H1 (cell line): ENCODE measurements at regions not wholly inside any gene's neighbourhood (a gene's known extent, or its start where the extent isn't known, plus 50 kb on each side); places are given as distances from the start of the nearest gene placed in this dataset.

ENCODE experiments used
- CTCF ChIA-PET: fragments of 300-600 bp; sonication (Branson Sonifier 250); formaldehyde crosslinking; loops from one replicate; lab custom pipeline; 2021; ENCODE audit not compliant: partially characterized antibody; lab: Charles Lee
- POLR2A ChIA-PET: fragments of 300-600 bp; sonication (Branson Sonifier 250); formaldehyde crosslinking; loops from one replicate; lab custom pipeline; 2021; ENCODE audit warnings: inconsistent platforms; ENCODE audit not compliant: partially characterized antibody; lab: Charles Lee
- DNase-seq, 2 experiments: peaks; one replicate each; pipeline versions ENCODE4 v3.0.0 to v3.0.0-alpha.2; 2010 to 2022; ENCODE audit warnings: low spot score in 2 of 2, low read depth in 1 of 2, mixed read lengths in 1 of 2
- FAIRE-seq: peaks from 2 replicates; lab custom pipeline; 2011; peaks lifted over from hg19 to GRCh38; lab: Jason Lieb, UNC
- H2AFZ ChIP-seq: 2 replicates; pipeline ENCODE4 v1.8.1; 2012; ENCODE audit warnings: low read length, inconsistent platforms
- H2AK5ac ChIP-seq: 2 replicates; pipeline ENCODE4 v1.6.1; 2013; ENCODE audit warnings: low read depth, low read length
- H2BK120ac ChIP-seq: replicated peaks from 2 replicates; pipeline ENCODE3; 2013; ENCODE audit warnings: low read depth, low read length, inconsistent platforms
- H2BK12ac ChIP-seq: 2 replicates; pipeline ENCODE4 v1.6.1; 2013; ENCODE audit warnings: low read depth, low read length
- H2BK15ac ChIP-seq: 2 replicates; pipeline ENCODE4 v1.6.1; 2013; ENCODE audit warnings: low read length
- H2BK20ac ChIP-seq: 2 replicates; pipeline ENCODE4 v1.6.1; 2013; ENCODE audit warnings: low read length
- H2BK5ac ChIP-seq: 2 replicates; pipeline ENCODE4 v1.6.1; 2013; ENCODE audit warnings: low read depth, low read length
- H3K14ac ChIP-seq: 2 replicates; pipeline ENCODE4 v1.6.1; 2013; ENCODE audit warnings: inconsistent platforms; ENCODE audit not compliant: insufficient read length
- H3K18ac ChIP-seq: 2 replicates; pipeline ENCODE4 v1.6.1; 2013; ENCODE audit warnings: low read length; ENCODE audit errors: extremely low read depth
- H3K23ac ChIP-seq: 2 replicates; pipeline ENCODE4 v1.6.1; 2013; ENCODE audit warnings: inconsistent platforms; ENCODE audit not compliant: insufficient read length
- H3K23me2 ChIP-seq: 2 replicates; pipeline ENCODE4 v1.6.1; 2013; ENCODE audit warnings: low read depth, low read length
- H3K27ac ChIP-seq: 2 replicates; pipeline ENCODE4 v1.6.1; 2011; ENCODE audit warnings: low read depth, low read length, inconsistent platforms
- H3K27me3 ChIP-seq, 4 experiments: replicated peaks in 1 of 4; 1 replicate in 1 of 4; 2 replicates in 3 of 4; pipeline versions ENCODE4 v1.6.1 to v1.8.1; 2011 to 2013; ENCODE audit warnings: low read length in 3 of 4, mild to moderate bottlenecking in 3 of 4, inconsistent platforms in 2 of 4, mixed read lengths in 2 of 4, moderate library complexity in 1 of 4; ENCODE audit not compliant: control insufficient read depth in 3 of 4, insufficient read depth in 3 of 4; ENCODE audit errors: extremely low read depth in 1 of 4
- H3K36me3 ChIP-seq, 4 experiments: 2 replicates each; pipeline versions ENCODE4 v1.6.1 to v1.8.1; 2011 to 2013; ENCODE audit warnings: mild to moderate bottlenecking in 4 of 4, low read length in 3 of 4, moderate library complexity in 2 of 4, control low read depth in 1 of 4, inconsistent platforms in 1 of 4; ENCODE audit not compliant: insufficient read depth in 4 of 4, control insufficient read depth in 2 of 4
- H3K4ac ChIP-seq: replicated peaks from 2 replicates; pipeline ENCODE3; 2013; ENCODE audit warnings: low read length, low read depth, mixed read lengths, inconsistent platforms; ENCODE audit not compliant: insufficient read length
- H3K4me1 ChIP-seq, 4 experiments: replicated peaks in 1 of 4; 1 replicate in 1 of 4; 2 replicates in 3 of 4; pipeline versions ENCODE4 v1.6.1 to v1.8.1; 2011 to 2013; ENCODE audit warnings: low read length in 3 of 4, inconsistent platforms in 2 of 4, mixed read lengths in 1 of 4; ENCODE audit not compliant: insufficient read depth in 4 of 4, control insufficient read depth in 3 of 4
- H3K4me2 ChIP-seq, 2 experiments: 2 replicates each; pipeline versions ENCODE4 v1.6.1 to v1.8.1; 2011 to 2013; ENCODE audit warnings: low read depth in 2 of 2, low read length in 2 of 2, control low read depth in 1 of 2, inconsistent platforms in 1 of 2, mild to moderate bottlenecking in 1 of 2; ENCODE audit not compliant: insufficient read depth in 1 of 2
- H3K4me3 ChIP-seq, 4 experiments: fragments of 200-600, 300-600 bp in 1 of 4; sonication (generic), shearing (Covaris generic), sonication (Bioruptor Twin) in 1 of 4; 2 replicates each; pipeline versions ENCODE4 v1.5.1 to v1.8.1; 2011 to 2016; ENCODE audit warnings: low read length in 4 of 4, low read depth in 3 of 4, control low read depth in 2 of 4, inconsistent platforms in 2 of 4, mild to moderate bottlenecking in 2 of 4, mixed read lengths in 1 of 4, moderate library complexity in 1 of 4; ENCODE audit not compliant: insufficient read depth in 2 of 4; ENCODE audit errors: extremely low read depth in 1 of 4
- H3K56ac ChIP-seq: replicated peaks from 2 replicates; pipeline ENCODE3; 2013; ENCODE audit warnings: low read depth, mild to moderate bottlenecking, mixed read lengths, low read length, inconsistent platforms; ENCODE audit not compliant: insufficient read length
- H3K79me1 ChIP-seq: 2 replicates; pipeline ENCODE4 v1.6.1; 2013; ENCODE audit warnings: low read depth, low read length, control low read depth
- H3K79me2 ChIP-seq, 2 experiments: 2 replicates each; pipeline versions ENCODE4 v1.6.1 to v1.8.1; 2012 to 2013; ENCODE audit warnings: low read length in 2 of 2, mild to moderate bottlenecking in 2 of 2, inconsistent platforms in 1 of 2; ENCODE audit not compliant: insufficient read depth in 2 of 2, control insufficient read depth in 1 of 2
- H3K9ac ChIP-seq, 4 experiments: replicated peaks in 1 of 4; 1 replicate in 1 of 4; 2 replicates in 3 of 4; pipeline versions ENCODE4 v1.6.1 to v1.8.1; 2011 to 2013; ENCODE audit warnings: low read depth in 3 of 4, low read length in 3 of 4, control low read depth in 2 of 4, mild to moderate bottlenecking in 2 of 4, moderate library complexity in 2 of 4, inconsistent platforms in 1 of 4; ENCODE audit errors: extremely low read depth in 1 of 4
- H3K9me3 ChIP-seq, 2 experiments: 2 replicates each; pipeline versions ENCODE4 v1.6.1 to v1.8.1; 2012 to 2013; ENCODE audit warnings: mild to moderate bottlenecking in 2 of 2, moderate library complexity in 2 of 2, control low read depth in 1 of 2, inconsistent platforms in 1 of 2, low read depth in 1 of 2, low read length in 1 of 2, mixed read lengths in 1 of 2; ENCODE audit not compliant: insufficient read depth in 2 of 2
- H4K20me1 ChIP-seq, 2 experiments: replicated peaks in 1 of 2; 2 replicates each; pipeline versions ENCODE3 to v1.8.1; 2011 to 2013; ENCODE audit warnings: inconsistent platforms in 2 of 2, low read length in 2 of 2, mild to moderate bottlenecking in 1 of 2; ENCODE audit not compliant: insufficient read depth in 2 of 2, control insufficient read depth in 1 of 2
- H4K5ac ChIP-seq: 2 replicates; pipeline ENCODE4 v1.6.1; 2013; ENCODE audit warnings: low read length, low read depth, mixed read lengths, inconsistent platforms; ENCODE audit not compliant: insufficient read length
- H4K8ac ChIP-seq: 2 replicates; pipeline ENCODE4 v1.8.0; 2013; ENCODE audit warnings: mild to moderate bottlenecking, moderate library complexity, low read length, inconsistent platforms; ENCODE audit not compliant: insufficient read depth; ENCODE audit errors: extremely low read depth
- H4K91ac ChIP-seq: replicated peaks from 2 replicates; pipeline ENCODE3; 2013; ENCODE audit warnings: low read length, mixed read lengths, inconsistent platforms; ENCODE audit not compliant: insufficient read length
- ASH2L ChIP-seq: fragments of 200-600, 300-600 bp; sonication (generic); IDR thresholded peaks from one replicate; pipeline ENCODE4 v1.7.1; 2017; ENCODE audit warnings: low read length
- BACH1 ChIP-seq: IDR thresholded peaks from 2 replicates; pipeline ENCODE4 v1.6.1; 2012; ENCODE audit warnings: low read length, improper control_type of control experiment
- CBX8 ChIP-seq: fragments of 300-800, 300-1000 bp; sonication (generic); IDR thresholded peaks from 2 replicates; pipeline ENCODE4 v1.7.1; 2016; ENCODE audit warnings: low read depth, low read length, borderline replicate concordance
- CEBPB ChIP-seq: IDR thresholded peaks from 2 replicates; pipeline ENCODE4 v1.6.1; 2012; ENCODE audit warnings: low read depth, low read length
- CHD1 ChIP-seq: IDR thresholded peaks from 2 replicates; pipeline ENCODE4 v1.6.1; 2012; ENCODE audit warnings: low read depth, low read length, improper control_type of control experiment
- CTBP2 ChIP-seq: IDR thresholded peaks from 2 replicates; pipeline ENCODE4 v1.7.0; 2011; ENCODE audit warnings: borderline replicate concordance, mild to moderate bottlenecking, moderate library complexity, mixed read lengths, low read length; ENCODE audit not compliant: insufficient read depth, insufficient read length
- EGR1 ChIP-seq: IDR thresholded peaks from 2 replicates; pipeline ENCODE4 v1.6.1; 2011; ENCODE audit warnings: low read depth, low read length, borderline replicate concordance
- GTF2F1 ChIP-seq: IDR thresholded peaks from 2 replicates; pipeline ENCODE4 v1.6.1; 2012; ENCODE audit warnings: low read depth, low read length, improper control_type of control experiment, borderline replicate concordance
- HDAC2 ChIP-seq, 2 experiments: fragments of 300-600 bp in 1 of 2; sonication (generic) in 1 of 2; IDR thresholded peaks; 2 replicates each; pipeline ENCODE4 v1.6.1; 2011 to 2012; ENCODE audit warnings: low read depth in 2 of 2, low read length in 2 of 2, mild to moderate bottlenecking in 2 of 2, moderate library complexity in 2 of 2, borderline replicate concordance in 1 of 2, inconsistent platforms in 1 of 2
- HDAC6 ChIP-seq: IDR thresholded peaks from one replicate; pipeline ENCODE4 v1.7.1; 2012; ENCODE audit warnings: low read depth, mild to moderate bottlenecking, inconsistent platforms, low read length, moderate library complexity
- RNF2 ChIP-seq: fragments of 200-900, 300-1000 bp; sonication (generic); IDR thresholded peaks from 2 replicates; pipeline ENCODE4 v1.7.1; 2016; ENCODE audit warnings: borderline replicate concordance, low read depth, mild to moderate bottlenecking, antibody characterized with exemption, low read length; ENCODE audit not compliant: poor library complexity, severe bottlenecking; ENCODE audit errors: missing control alignments
- TBP ChIP-seq: IDR thresholded peaks from 2 replicates; pipeline ENCODE4 v1.6.1; 2011; ENCODE audit warnings: low read depth, low read length, improper control_type of control experiment
- WGBS, 2 experiments: shearing (Covaris generic) in 1 of 2; methylation state at CpG; one replicate each; pipeline versions ENCODE4 v1.1.6 to v1.1.7; 2013 to 2015; ENCODE audit warnings: low lambda C conversion rate in 2 of 2, mixed read lengths in 2 of 2, inconsistent platforms in 1 of 2, low coverage in 1 of 2, missing lambda C conversion rate in 1 of 2; ENCODE audit not compliant: insufficient replicate concordance in 2 of 2, insufficient coverage in 1 of 2, insufficient read length in 1 of 2; ENCODE audit errors: extremely low coverage in 1 of 2, missing lambda C conversion rate in 1 of 2; 5-methylcytosine and 5-hydroxymethylcytosine counted together
- TF ChIP-seq, protein P1 (sequence below): IDR thresholded peaks from 2 replicates; pipeline ENCODE4 v1.6.1; 2012; ENCODE audit warnings: low read length, inconsistent platforms

DNA sequence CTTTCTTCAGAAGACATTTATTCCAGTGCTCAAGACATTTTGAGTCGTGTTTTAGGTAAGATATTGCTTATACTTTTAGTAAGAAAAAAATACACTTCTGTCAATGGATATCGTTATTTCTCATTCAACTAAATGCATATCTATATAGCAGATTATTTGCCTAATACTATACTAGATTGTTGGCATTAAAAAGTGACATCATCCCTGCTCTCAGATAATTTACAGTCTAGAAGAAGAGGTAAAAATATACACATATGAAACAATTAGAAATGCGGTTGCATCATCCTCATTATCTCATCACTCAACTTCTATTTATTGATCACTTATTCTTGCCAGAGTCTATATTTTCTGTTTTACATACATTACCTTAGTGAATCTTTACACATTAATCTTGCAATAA lies 367.7 kb downstream of the ADGRL2 start:
- Histone ChIP-seq H3K79me2 (no peaks in the 10 kb centered on the region), H3K56ac (no peak overlapping the region), H4K5ac (no peak overlapping the region), H3K4me3 (no peak overlapping the region), H3K14ac (no peak overlapping the region), H2BK20ac (no peak overlapping the region), H3K23ac (no peak overlapping the region), H2BK15ac (no peak overlapping the region), H3K79me1 (no peaks in the 10 kb centered on the region), H2AFZ (no peak overlapping the region), H3K27ac (no peak overlapping the region), H2AK5ac (no peak overlapping the region), H4K91ac (no peak overlapping the region), H3K4me1 (no peaks in the 10 kb centered on the region), H3K9me3 (no peaks in the 10 kb centered on the region; a peak in 1 of 4 replicates), H2BK12ac (no peak overlapping the region), H3K27me3 (no peaks in the 10 kb centered on the region), H2BK5ac (no peak overlapping the region), H3K23me2 (no peaks in the 10 kb centered on the region), H3K9ac (no peak overlapping the region), H3K4ac (no peak overlapping the region), H3K36me3 (no peaks in the 10 kb centered on the region), H3K4me2 (no peak overlapping the region), H3K18ac (no peak overlapping the region), H2BK120ac (no peak overlapping the region), H4K8ac (no peak overlapping the region), H4K20me1 (no peaks in the 10 kb centered on the region)
- ChIA-PET CTCF (interaction anchor here (0.6 kb wide), 1 partner anchor 1773 kb away, joined by 3 read pairs; no protein-coding TSS in a partner anchor), POLR2A (no interaction called here)
- WGBS, 2 experiments = 86% methylated on average over 3 of the region's 3 CpGs; no CpG with 5 or more reads in 1 of the 2 experiments
- FAIRE-seq (no peak), DNase-seq (no peak)
- TF ChIP-seq CEBPB (no peak), HDAC2 (IDR thresholded peaks at IDR 0.05; ENCODE audit: borderline replicate concordance in 1 of 2, low read depth in 2 of 2, low read length in 2 of 2) (no peak), BACH1 (no peak), RNF2 (no peak), EGR1 (no peak), ASH2L (no peak), CHD1 (no peak), CTBP2 (no peak), HDAC6 (no peak), CBX8 (no peak), GTF2F1 (no peak), TBP (no peak)
- TF ChIP-seq, protein P1, sequence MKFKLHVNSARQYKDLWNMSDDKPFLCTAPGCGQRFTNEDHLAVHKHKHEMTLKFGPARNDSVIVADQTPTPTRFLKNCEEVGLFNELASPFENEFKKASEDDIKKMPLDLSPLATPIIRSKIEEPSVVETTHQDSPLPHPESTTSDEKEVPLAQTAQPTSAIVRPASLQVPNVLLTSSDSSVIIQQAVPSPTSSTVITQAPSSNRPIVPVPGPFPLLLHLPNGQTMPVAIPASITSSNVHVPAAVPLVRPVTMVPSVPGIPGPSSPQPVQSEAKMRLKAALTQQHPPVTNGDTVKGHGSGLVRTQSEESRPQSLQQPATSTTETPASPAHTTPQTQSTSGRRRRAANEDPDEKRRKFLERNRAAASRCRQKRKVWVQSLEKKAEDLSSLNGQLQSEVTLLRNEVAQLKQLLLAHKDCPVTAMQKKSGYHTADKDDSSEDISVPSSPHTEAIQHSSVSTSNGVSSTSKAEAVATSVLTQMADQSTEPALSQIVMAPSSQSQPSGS = no peak
